MM.1S (cell line): ENCODE measurements at regions not wholly inside any gene's neighbourhood (a gene's known extent, or its start where the extent isn't known, plus 50 kb on each side); places are given as distances from the start of the nearest gene placed in this dataset.

Experiments
- CTCF ChIP-seq: fragments of 300-600 bp; sonication (generic); IDR thresholded peaks from 2 replicates; pipeline ENCODE4 v1.5.1; 2016; ENCODE audit warnings: antibody characterized with exemption, low read length, mixed read lengths
- EZH2 ChIP-seq: fragments of 300-600 bp; sonication (generic); optimal IDR thresholded peaks from 2 replicates; pipeline ENCODE3; 2017; ENCODE audit warnings: low read depth, mild to moderate bottlenecking, antibody characterized with exemption, low read length, mixed read lengths
- EZH2phosphoT487 ChIP-seq: fragments of 300-600 bp; sonication (generic); IDR thresholded peaks from 2 replicates; pipeline ENCODE4 v1.6.1; 2018; ENCODE audit warnings: antibody characterized with exemption, low read length

GRCh38 chr11:127648583-127648982, 648.0 kb upstream of the KIRREL3 start:
- TF ChIP-seq EZH2 (no peak), CTCF (no peak), EZH2phosphoT487 (no peak)
